ENCODE measurements at regions not wholly inside any gene's neighbourhood (a gene's known extent, or its start where the extent isn't known, plus 50 kb on each side); places are given as distances from the start of the nearest gene placed in this dataset.

GRCh38 chr5:18749763-18750162 is 1115.5 kb downstream of the TAF11L14 start:
- Histone ChIP-seq H3K9me3 (ENCODE audit: control insufficient read depth, insufficient read depth, low read depth, low read length) (no peaks in the 10 kb centered on the region), H3K36me3 (ENCODE audit: control insufficient read depth in 2 of 2, insufficient read depth in 1 of 2, low read length in 2 of 2) (no peaks in the 10 kb centered on the region), H3K27ac (ENCODE audit: extremely low read depth, low read depth, low read length) (no peak overlapping the region), H3K4me3 (ENCODE audit: low read depth, low read length) (no peak overlapping the region), H3K4me1 (ENCODE audit: control insufficient read depth, insufficient read depth, low read length) (no peaks in the 10 kb centered on the region)
- CTCF ChIA-PET = no interaction called here
- TF ChIP-seq ZNF580 (tag by site-specific recombination; IDR thresholded peaks at IDR 0.05) (no peak), YY2 (tag by site-specific recombination; IDR thresholded peaks at IDR 0.05) (no peak), ZNF610 (tag by site-specific recombination; IDR thresholded peaks at IDR 0.05; ENCODE audit: borderline replicate concordance) (no peak), BCL11A (tag by site-specific recombination; IDR thresholded peaks at IDR 0.05; ENCODE audit: low read depth) (no peak), AEBP2 (tag by site-specific recombination; IDR thresholded peaks at IDR 0.05; ENCODE audit: borderline replicate concordance) (no peak), KLF10 (tag by site-specific recombination; IDR thresholded peaks at IDR 0.05) (no peak)
- POLR2A ChIA-PET = no interaction called here

- ChIA-PET CTCF (interaction anchor here (0.5 kb wide), 1 partner anchor 14 kb away, joined by 3 read pairs; no protein-coding TSS in a partner anchor), POLR2A (no interaction called here)
- H3K27ac ChIP-seq (ENCODE audit: extremely low read depth, low read depth, low read length) = no peak overlapping the region
- no peaks in the 10 kb centered on the region; a peak in 1 of 3 replicates for H3K36me3 ChIP-seq (ENCODE audit: control insufficient read depth in 2 of 2, insufficient read depth in 1 of 2, low read length in 2 of 2)
- no peak overlapping the region for H3K4me3 ChIP-seq (ENCODE audit: low read depth, low read length)
- TF ChIP-seq ZNF514 (tag by site-specific recombination; IDR thresholded peaks at IDR 0.05) (no peak), ZNF248 (tag by site-specific recombination; IDR thresholded peaks at IDR 0.05) (no peak), GLIS1 (tag by site-specific recombination; IDR thresholded peaks at IDR 0.05) (no peak), ZBTB49 (tag by site-specific recombination; IDR thresholded peaks at IDR 0.05; ENCODE audit: low read depth) (no peak), TCF7L2 (IDR thresholded peaks at IDR 0.05; ENCODE audit: borderline replicate concordance, low read depth, low read length) (no peak), ZNF184 (tag by site-specific recombination; IDR thresholded peaks at IDR 0.05) (no peak), ZNF571 (tag by site-specific recombination; IDR thresholded peaks at IDR 0.05) (no peak), ZNF354C (tag by site-specific recombination; IDR thresholded peaks at IDR 0.05; ENCODE audit: borderline replicate concordance, low read depth) (no peak), KLF17 (tag by site-specific recombination; IDR thresholded peaks at IDR 0.05) (no peak), ZNF280D (tag by site-specific recombination; IDR thresholded peaks at IDR 0.05) (no peak), GLI2 (tag by site-specific recombination; IDR thresholded peaks at IDR 0.05; ENCODE audit: borderline replicate concordance, low read depth) (no peak), ZNF501 (tag by site-specific recombination; IDR thresholded peaks at IDR 0.05) (no peak), SP2 (tag by site-specific recombination; IDR thresholded peaks at IDR 0.05) (no peak), ZNF132 (tag by site-specific recombination; IDR thresholded peaks at IDR 0.05; ENCODE audit: borderline replicate concordance) (no peak), REPIN1 (tag by site-specific recombination; IDR thresholded peaks at IDR 0.05; ENCODE audit: low read depth) (no peak), ZNF23 (tag by site-specific recombination; IDR thresholded peaks at IDR 0.05; ENCODE audit: borderline replicate concordance) (no peak), ZNF391 (tag by site-specific recombination; IDR thresholded peaks at IDR 0.05; ENCODE audit: borderline replicate concordance, low read depth) (no peak), WT1 (tag by site-specific recombination; IDR thresholded peaks at IDR 0.05) (no peak), ZNF394 (tag by site-specific recombination; IDR thresholded peaks at IDR 0.05; ENCODE audit: borderline replicate concordance) (no peak)
- no peaks in the 10 kb centered on the region for H3K9me3 ChIP-seq (ENCODE audit: control insufficient read depth, insufficient read depth, low read depth, low read length)
- no peaks in the 10 kb centered on the region for H3K4me1 ChIP-seq (ENCODE audit: control insufficient read depth, insufficient read depth, low read length)
These were observed 1118.1 kb downstream of the TAF11L14 start for GRCh38 chr5:18752317-18752716.

Measured in HEK293 (cell line).